ENCODE measurements at regions not wholly inside any gene's neighbourhood (a gene's known extent, or its start where the extent isn't known, plus 50 kb on each side); places are given as distances from the start of the nearest gene placed in this dataset.

- DNase-seq: peak in 1 of 2 experiments; percentile 21
These were observed 163.9 kb upstream of the NOCT start for GRCh38 chr4:138851391-138852335.

- no peak for DNase-seq
These were observed 169.9 kb upstream of the NOCT start for GRCh38 chr4:138845664-138846063.

GRCh38 chr4:138845054-138845453 is 170.5 kb upstream of the NOCT start:
- no peak for DNase-seq

GRCh38 chr4:138843616-138844015 is 172.0 kb upstream of the NOCT start:
- no peak for DNase-seq

- DNase-seq: no peak
These were observed 174.2 kb upstream of the NOCT start for GRCh38 chr4:138841343-138841742.

- DNase-seq: no peak
These were observed 177.3 kb upstream of the NOCT start for GRCh38 chr4:138838251-138838650.

GRCh38 chr4:138835832-138836533 is 179.6 kb upstream of the NOCT start:
- DNase-seq: no peak

GRCh38 chr4:138833974-138834373 is 181.6 kb upstream of the NOCT start:
- DNase-seq: no peak

- DNase-seq: no peak
These were observed 183.0 kb upstream of the NOCT start for GRCh38 chr4:138832563-138832962.

GRCh38 chr4:138831948-138832347 is 183.6 kb upstream of the NOCT start:
- DNase-seq: no peak

- DNase-seq: no peak
These were observed 186.7 kb upstream of the NOCT start for GRCh38 chr4:138828926-138829325.

GRCh38 chr4:138826754-138827153 is 188.8 kb upstream of the NOCT start:
- no peak for DNase-seq

- DNase-seq: no peak
These were observed 189.3 kb upstream of the NOCT start for GRCh38 chr4:138826322-138826721.

- DNase-seq: no peak
These were observed 194.2 kb upstream of the NOCT start for GRCh38 chr4:138821331-138821730.

GRCh38 chr4:138816875-138817274 is 198.7 kb upstream of the NOCT start:
- no peak for DNase-seq

GRCh38 chr4:138815811-138816210 is 199.8 kb upstream of the NOCT start:
- DNase-seq: no peak

GRCh38 chr4:138805736-138806135 is 209.8 kb upstream of the NOCT start:
- no peak for DNase-seq

- DNase-seq: no peak
These were observed 210.9 kb upstream of the NOCT start for GRCh38 chr4:138804711-138805110.

- DNase-seq: no peak
These were observed 212.5 kb upstream of the NOCT start for GRCh38 chr4:138803051-138803450.

GRCh38 chr4:138802499-138802898 is 213.1 kb upstream of the NOCT start:
- no peak for DNase-seq

GRCh38 chr4:138800421-138800820 is 215.2 kb upstream of the NOCT start:
- DNase-seq: no peak

- no peak for DNase-seq
These were observed 217.2 kb upstream of the NOCT start for GRCh38 chr4:138798404-138798803.

GRCh38 chr4:138797646-138798045 is 217.9 kb upstream of the NOCT start:
- no peak for DNase-seq

GRCh38 chr4:138796761-138797160 is 218.8 kb upstream of the NOCT start:
- no peak for DNase-seq

All from NCI-H187 (cell line).